PC-3 (cell line): ENCODE measurements at regions not wholly inside any gene's neighbourhood (a gene's known extent, or its start where the extent isn't known, plus 50 kb on each side); places are given as distances from the start of the nearest gene placed in this dataset.

Experiments
- ATAC-seq: fragments of 200-7000 bp; cut with Tn5 transposase; 2 replicates; pipeline ENCODE4 v1.9.1; 2020; ENCODE audit warnings: mild to moderate bottlenecking, moderate library complexity
- BruUV-seq: library from RNA; stranded (reverse); fragments of 400-500 nt; replicated peaks from 2 replicates; lab custom pipeline; 2021; lab: Mats Ljungman, UMichigan
- CTCF ChIA-PET: fragments of 300-600 bp; sonication (Branson Sonifier 250); formaldehyde crosslinking; loops from one replicate; lab custom pipeline; 2022; ENCODE audit warnings: antibody characterized with exemption; lab: Charles Lee
- POLR2A ChIA-PET: fragments of 300-600 bp; sonication (Branson Sonifier 250); formaldehyde crosslinking; loops from one replicate; lab custom pipeline; 2022; ENCODE audit warnings: antibody characterized with exemption; ENCODE audit not compliant: unreplicated experiment; lab: Charles Lee
- DNase-seq: peaks from one replicate; pipeline ENCODE4 v3.0.0-alpha.2; 2015
- H2AFZ ChIP-seq: fragments of 300-600 bp; sonication (generic); 2 replicates; pipeline ENCODE4 v1.6.0; 2016; ENCODE audit warnings: antibody characterized with exemption, low read length
- H3F3A ChIP-seq: fragments of 300-600 bp; sonication (generic); one replicate; pipeline ENCODE4 v1.6.0; 2017; ENCODE audit warnings: antibody characterized with exemption, low read length, control low read depth, mild to moderate bottlenecking; ENCODE audit not compliant: unreplicated experiment
- H3K27ac ChIP-seq: fragments of 300-600 bp; sonication (generic); 2 replicates; pipeline ENCODE4 v1.5.1; 2016; ENCODE audit warnings: mild to moderate bottlenecking, low read length
- H3K27me3 ChIP-seq: fragments of 300-600 bp; sonication (generic); 2 replicates; pipeline ENCODE4 v1.6.1; 2016; ENCODE audit warnings: low read length, mixed read lengths
- H3K36me3 ChIP-seq: fragments of 300-600 bp; sonication (generic); 2 replicates; pipeline ENCODE4 v1.6.1; 2016; ENCODE audit warnings: low read depth, mixed run types, low read length, mixed read lengths
- H3K4me1 ChIP-seq: fragments of 300-600 bp; sonication (generic); 2 replicates; pipeline ENCODE4 v1.5.1; 2016; ENCODE audit warnings: low read length; ENCODE audit not compliant: insufficient read depth
- H3K4me2 ChIP-seq: fragments of 300-600 bp; sonication (generic); 2 replicates; pipeline ENCODE4 v1.6.0; 2016; ENCODE audit warnings: low read length
- H3K4me3 ChIP-seq: fragments of 300-600 bp; sonication (generic); 2 replicates; pipeline ENCODE4 v1.5.1; 2016; ENCODE audit warnings: mild to moderate bottlenecking, low read length, mixed read lengths
- H3K79me2 ChIP-seq: fragments of 300-600 bp; sonication (generic); 2 replicates; pipeline ENCODE4 v1.6.1; 2017; ENCODE audit warnings: low read length, mixed read lengths
- H3K9ac ChIP-seq: fragments of 300-600 bp; sonication (generic); 2 replicates; pipeline ENCODE4 v1.6.0; 2016; ENCODE audit warnings: mild to moderate bottlenecking, low read length
- H3K9me2 ChIP-seq: fragments of 300-600 bp; sonication (generic); replicated peaks from 2 replicates; pipeline ENCODE4 v1.6.1; 2016; ENCODE audit warnings: mixed run types, low read length, mixed read lengths
- H3K9me3 ChIP-seq: fragments of 300-600 bp; sonication (generic); 2 replicates; pipeline ENCODE4 v1.6.1; 2016; ENCODE audit warnings: low read length, mixed read lengths
- H4K20me1 ChIP-seq: fragments of 300-600 bp; sonication (generic); 2 replicates; pipeline ENCODE4 v1.6.1; 2016; ENCODE audit warnings: low read length, mixed read lengths
- EZH2 ChIP-seq: fragments of 300-600 bp; sonication (generic); IDR thresholded peaks from one replicate; pipeline ENCODE4 v1.6.1; 2017; ENCODE audit warnings: antibody characterized with exemption, mild to moderate bottlenecking, low read length; ENCODE audit not compliant: unreplicated experiment
- EZH2phosphoT487 ChIP-seq: fragments of 300-600 bp; sonication (generic); IDR thresholded peaks from 2 replicates; pipeline ENCODE4 v1.6.1; 2018; ENCODE audit warnings: mild to moderate bottlenecking, antibody characterized with exemption, low read length, borderline replicate concordance
- intact Hi-C: fragments of 100-400 bp; cut with micrococcal nuclease; formaldehyde crosslinking; loops from 2 replicates; pipeline ENCODE4 v1.9.0; 2023
- TF ChIP-seq, protein P1 (sequence below): fragments of 300-600 bp; sonication (generic); conservative IDR thresholded peaks from 2 replicates; pipeline ENCODE4 v1.5.1; 2017; ENCODE audit warnings: antibody characterized with exemption, low read depth, mild to moderate bottlenecking, low read length

DNA sequence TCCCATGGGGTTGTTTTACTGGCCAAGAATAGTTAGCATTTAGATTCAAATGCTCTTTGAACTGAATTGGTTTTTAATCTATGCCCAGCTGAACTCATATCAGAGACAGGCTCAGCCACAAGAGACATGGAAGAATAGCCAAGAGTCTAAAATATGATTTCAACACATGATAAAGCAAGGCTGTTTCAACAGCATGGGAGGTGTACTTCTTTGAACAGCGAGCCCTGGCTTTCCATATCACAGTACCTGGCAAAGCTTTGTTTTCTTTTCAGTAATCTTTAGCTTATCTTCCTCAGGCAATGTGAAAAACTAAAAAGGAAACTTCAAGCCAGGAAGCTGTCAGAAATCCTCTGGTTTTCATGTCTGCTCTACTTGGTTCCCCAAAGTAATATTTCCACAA, 413.6 kb upstream of the ADAMTS9 start:
- Histone ChIP-seq H3K79me2 (no peaks in the 10 kb centered on the region), H3K4me1 (no peaks in the 10 kb centered on the region), H3K9me3 (no peaks in the 10 kb centered on the region), H3K9me2 (no peaks in the 10 kb centered on the region), H3K9ac (no peak overlapping the region), H3K4me2 (no peak overlapping the region), H3F3A (no peaks in the 10 kb centered on the region), H3K27ac (no peak overlapping the region), H3K4me3 (no peak overlapping the region), H3K36me3 (no peaks in the 10 kb centered on the region), H4K20me1 (no peaks in the 10 kb centered on the region), H3K27me3 (no peaks in the 10 kb centered on the region), H2AFZ (no peak overlapping the region)
- intact Hi-C loops, result no loop called here
- DNase-seq (no peak), ATAC-seq (no peak)
- no TSS peak for BruUV-seq
- TF ChIP-seq EZH2 (no peak), EZH2phosphoT487 (no peak)
- TF ChIP-seq, protein P1, sequence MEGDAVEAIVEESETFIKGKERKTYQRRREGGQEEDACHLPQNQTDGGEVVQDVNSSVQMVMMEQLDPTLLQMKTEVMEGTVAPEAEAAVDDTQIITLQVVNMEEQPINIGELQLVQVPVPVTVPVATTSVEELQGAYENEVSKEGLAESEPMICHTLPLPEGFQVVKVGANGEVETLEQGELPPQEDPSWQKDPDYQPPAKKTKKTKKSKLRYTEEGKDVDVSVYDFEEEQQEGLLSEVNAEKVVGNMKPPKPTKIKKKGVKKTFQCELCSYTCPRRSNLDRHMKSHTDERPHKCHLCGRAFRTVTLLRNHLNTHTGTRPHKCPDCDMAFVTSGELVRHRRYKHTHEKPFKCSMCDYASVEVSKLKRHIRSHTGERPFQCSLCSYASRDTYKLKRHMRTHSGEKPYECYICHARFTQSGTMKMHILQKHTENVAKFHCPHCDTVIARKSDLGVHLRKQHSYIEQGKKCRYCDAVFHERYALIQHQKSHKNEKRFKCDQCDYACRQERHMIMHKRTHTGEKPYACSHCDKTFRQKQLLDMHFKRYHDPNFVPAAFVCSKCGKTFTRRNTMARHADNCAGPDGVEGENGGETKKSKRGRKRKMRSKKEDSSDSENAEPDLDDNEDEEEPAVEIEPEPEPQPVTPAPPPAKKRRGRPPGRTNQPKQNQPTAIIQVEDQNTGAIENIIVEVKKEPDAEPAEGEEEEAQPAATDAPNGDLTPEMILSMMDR, result no peak
- CTCF ChIA-PET, result no interaction called here
- POLR2A ChIA-PET, result no interaction called here

DNA sequence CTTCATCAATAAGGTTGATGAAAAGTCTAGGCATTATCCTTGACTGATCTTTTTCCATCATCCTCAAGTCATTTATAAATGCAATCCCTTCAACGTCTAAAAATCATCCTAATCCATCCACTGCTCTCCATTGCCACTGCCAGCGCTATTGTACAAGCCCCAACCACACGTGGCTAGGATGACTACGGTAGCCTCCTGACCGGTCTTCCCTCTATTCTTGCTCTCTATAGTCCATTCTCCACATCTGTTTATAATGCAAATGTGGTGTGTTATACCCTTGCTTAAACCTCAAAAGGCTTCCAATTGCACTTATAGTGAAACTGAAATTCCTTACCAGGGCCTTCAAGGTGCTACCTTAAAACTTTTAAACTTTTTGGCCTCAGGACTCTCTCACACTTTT, 410.6 kb upstream of the ADAMTS9 start:
- intact Hi-C loops, result no loop called here
- no peak overlapping the region for H3K4me2 ChIP-seq
- no peak overlapping the region for H3K27ac ChIP-seq
- no peaks in the 10 kb centered on the region for H4K20me1 ChIP-seq
- H3F3A ChIP-seq, result no peaks in the 10 kb centered on the region
- H2AFZ ChIP-seq, result no peak overlapping the region
- TF ChIP-seq EZH2 (no peak), EZH2phosphoT487 (no peak)
- TF ChIP-seq, protein P1, result no peak
- POLR2A ChIA-PET, result no interaction called here
- H3K9me3 ChIP-seq, result no peaks in the 10 kb centered on the region
- CTCF ChIA-PET, result no interaction called here
- H3K9me2 ChIP-seq, result no peaks in the 10 kb centered on the region
- no peak overlapping the region for H3K4me3 ChIP-seq
- ATAC-seq (no peak), DNase-seq (no peak)
- H3K27me3 ChIP-seq, result no peaks in the 10 kb centered on the region
- no peak overlapping the region for H3K9ac ChIP-seq
- BruUV-seq, result no TSS peak
- H3K4me1 ChIP-seq, result no peaks in the 10 kb centered on the region
- H3K79me2 ChIP-seq, result no peaks in the 10 kb centered on the region
- no peaks in the 10 kb centered on the region for H3K36me3 ChIP-seq

DNA sequence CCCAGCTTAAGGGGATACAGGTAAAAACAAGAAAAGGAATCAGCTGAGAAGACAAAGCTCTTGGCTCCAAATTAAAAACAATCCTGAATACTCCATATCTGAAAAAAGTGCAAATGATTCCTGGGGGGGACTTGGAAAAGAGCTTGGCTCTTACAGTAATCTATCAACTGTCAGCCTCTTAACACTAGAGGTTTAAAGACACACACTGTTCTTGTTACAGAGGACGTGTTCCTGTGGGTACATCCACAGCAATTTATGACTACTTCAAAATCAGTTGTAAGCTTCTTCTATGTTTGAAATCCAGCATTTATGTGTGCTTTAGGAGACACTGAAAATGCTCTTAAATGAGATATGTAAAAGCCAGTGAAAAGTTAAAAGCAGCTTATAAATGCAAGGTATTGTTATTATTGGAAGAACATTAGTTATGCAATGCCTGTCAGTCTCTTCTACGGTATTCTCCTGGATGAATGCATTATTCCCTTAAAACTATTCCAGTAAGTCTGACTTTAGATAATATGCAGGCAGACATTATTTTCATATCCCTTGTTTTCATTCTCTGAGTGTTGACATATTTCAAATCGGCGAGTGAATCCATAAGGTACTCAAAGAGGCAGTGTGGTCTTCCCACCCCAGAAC, 408.4 kb upstream of the ADAMTS9 start:
- POLR2A ChIA-PET, result no interaction called here
- CTCF ChIA-PET, result no interaction called here

More for the DNA sequence above, 408.4 kb upstream of the ADAMTS9 start:
- Histone ChIP-seq H3K79me2 (no peaks in the 10 kb centered on the region), H3K4me2 (no peak overlapping the region), H3K4me3 (no peak overlapping the region), H3K4me1 (no peaks in the 10 kb centered on the region), H3K9me3 (no peaks in the 10 kb centered on the region), H4K20me1 (no peaks in the 10 kb centered on the region), H3K27me3 (no peaks in the 10 kb centered on the region), H3K9me2 (no peaks in the 10 kb centered on the region), H3K9ac (no peak overlapping the region), H3K36me3 (no peaks in the 10 kb centered on the region), H3F3A (no peaks in the 10 kb centered on the region), H2AFZ (no peak overlapping the region), H3K27ac (no peak overlapping the region)
- ATAC-seq, result no peak
- no peak for DNase-seq
- TF ChIP-seq EZH2phosphoT487 (no peak), EZH2 (no peak)
- TF ChIP-seq, protein P1, result no peak
- no TSS peak for BruUV-seq
- intact Hi-C loops, result no loop called here
